ENCODE measurements at regions not wholly inside any gene's neighbourhood (a gene's known extent, or its start where the extent isn't known, plus 50 kb on each side); places are given as distances from the start of the nearest gene placed in this dataset.

DNA sequence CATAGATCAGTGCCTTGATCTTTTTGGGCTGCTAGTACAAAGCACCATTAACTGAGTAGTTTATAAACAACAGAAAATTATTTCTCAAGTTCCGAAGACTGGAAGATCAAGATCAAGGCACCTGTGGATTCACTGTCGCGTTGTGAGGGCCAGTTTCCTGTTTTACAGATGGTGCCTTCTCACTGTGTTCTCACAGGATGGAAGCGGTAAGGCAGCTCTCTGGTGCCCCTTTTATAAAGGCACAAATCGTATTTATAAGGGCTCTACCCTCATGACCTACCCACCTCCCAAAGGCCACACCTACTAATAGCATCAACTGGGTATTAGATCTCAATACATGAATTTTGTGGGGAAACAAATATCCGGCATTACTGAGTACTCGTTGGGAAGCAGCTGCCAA lies 729.5 kb upstream of the SLC39A10 start:
- DNase-seq (ENCODE audit: low read depth, low spot score) (no peak), ATAC-seq (no peak), FAIRE-seq (no peak)
- BruUV-seq (replicated peaks) = no TSS peak
- Histone ChIP-seq H3K4me1 (ENCODE audit: control insufficient read depth, insufficient read depth, low read length) (no peaks in the 10 kb centered on the region), H3K27ac (ENCODE audit: control insufficient read depth, insufficient read depth) (no peak overlapping the region), H3K9ac (ENCODE audit: control insufficient read depth, insufficient read depth, low read length) (no peak overlapping the region), H3K9me3 (replicated peaks; ENCODE audit: control insufficient read depth, insufficient read depth, low read length) (no peaks in the 10 kb centered on the region), H3K4me3 (no peak overlapping the region), H2AFZ (ENCODE audit: control insufficient read depth, low read depth, low read length) (no peak overlapping the region), H3K4me2 (ENCODE audit: control insufficient read depth, insufficient read depth) (no peak overlapping the region), H3K36me3 (ENCODE audit: control insufficient read depth in 2 of 2, insufficient read depth in 2 of 2, low read length in 1 of 2) (no peaks in the 10 kb centered on the region), H3K79me2 (ENCODE audit: control insufficient read depth, insufficient read depth, low read length) (no peaks in the 10 kb centered on the region), H4K20me1 (ENCODE audit: control insufficient read depth, insufficient read depth) (no peaks in the 10 kb centered on the region), H3K27me3 (replicated peaks in 1 of 2; ENCODE audit: control insufficient read depth in 2 of 2, insufficient read depth in 2 of 2, low read length in 1 of 2) (no peaks in the 10 kb centered on the region)
- in situ Hi-C loops (cut with MboI) (no loop called here), intact Hi-C loops (cut with micrococcal nuclease; ENCODE audit: unreplicated experiment) (no loop called here)
- ChIA-PET CTCF (no interaction called here), SMC1A (ENCODE audit: uncharacterized antibody, unreplicated experiment) (no interaction called here), RAD21 (ENCODE audit: unreplicated experiment) (no interaction called here), POLR2A (no interaction called here)
- TF ChIP-seq KDM1A (IDR thresholded peaks at IDR 0.05; ENCODE audit: borderline replicate concordance) = no peak
- WGBS (ENCODE audit: insufficient coverage, insufficient replicate concordance, low lambda C conversion rate, missing lambda C conversion rate) = 25% methylated on average over 7 of the region's 7 CpGs

DNA sequence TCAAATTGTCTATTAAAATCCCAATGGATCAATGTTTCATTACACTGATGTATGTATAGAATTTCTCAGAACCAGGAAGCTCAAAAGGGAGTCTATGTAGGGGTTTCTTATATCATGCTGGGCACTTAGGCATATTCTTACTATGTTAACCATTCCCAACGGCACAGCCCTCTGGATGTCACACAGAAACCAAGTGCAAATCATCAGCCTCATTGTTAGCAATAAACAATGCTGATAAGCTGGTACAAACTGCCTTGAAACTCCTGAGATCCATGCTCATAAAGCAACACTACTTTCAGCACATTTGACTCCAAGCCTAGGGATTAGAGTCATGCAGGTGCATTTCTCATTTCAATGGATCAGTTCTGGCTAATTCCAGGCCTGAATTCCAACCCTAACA lies 730.2 kb upstream of the SLC39A10 start:
- WGBS (ENCODE audit: insufficient coverage, insufficient replicate concordance, low lambda C conversion rate, missing lambda C conversion rate) = 0% methylated on average over 1 of the region's 1 CpG
- SMC1A ChIA-PET (ENCODE audit: uncharacterized antibody, unreplicated experiment) = no interaction called here
- no peaks in the 10 kb centered on the region for H3K27me3 ChIP-seq (replicated peaks in 1 of 2; ENCODE audit: control insufficient read depth in 2 of 2, insufficient read depth in 2 of 2, low read length in 1 of 2)
- no peaks in the 10 kb centered on the region for H4K20me1 ChIP-seq (ENCODE audit: control insufficient read depth, insufficient read depth)
- no peaks in the 10 kb centered on the region for H3K9me3 ChIP-seq (replicated peaks; ENCODE audit: control insufficient read depth, insufficient read depth, low read length)
- no peak for FAIRE-seq
- POLR2A ChIA-PET = no interaction called here
- no peaks in the 10 kb centered on the region for H3K4me1 ChIP-seq (ENCODE audit: control insufficient read depth, insufficient read depth, low read length)
- TF ChIP-seq NFYB (IDR thresholded peaks at IDR 0.05; ENCODE audit: insufficient read depth, low read depth, low read length) (no peak), EZH2 (IDR thresholded peaks at IDR 0.05; ENCODE audit: borderline replicate concordance, control insufficient read depth, low read depth, low read length) (no peak), EP300 (IDR thresholded peaks at IDR 0.05; ENCODE audit: borderline replicate concordance in 1 of 2, control insufficient read depth in 1 of 2, low read depth in 2 of 2, low read length in 2 of 2) (no peak), ETV6 (conservative IDR thresholded peaks at IDR 0.05 in 1 of 2, IDR thresholded peaks at IDR 0.05 in 1 of 2; ENCODE audit: borderline replicate concordance in 1 of 2, low read depth in 1 of 2) (no peak)
- TF ChIP-seq, protein P1, sequence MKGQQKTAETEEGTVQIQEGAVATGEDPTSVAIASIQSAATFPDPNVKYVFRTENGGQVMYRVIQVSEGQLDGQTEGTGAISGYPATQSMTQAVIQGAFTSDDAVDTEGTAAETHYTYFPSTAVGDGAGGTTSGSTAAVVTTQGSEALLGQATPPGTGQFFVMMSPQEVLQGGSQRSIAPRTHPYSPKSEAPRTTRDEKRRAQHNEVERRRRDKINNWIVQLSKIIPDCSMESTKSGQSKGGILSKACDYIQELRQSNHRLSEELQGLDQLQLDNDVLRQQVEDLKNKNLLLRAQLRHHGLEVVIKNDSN (IDR thresholded peaks at IDR 0.05; ENCODE audit: borderline replicate concordance, extremely low read length, insufficient read depth, low read depth, low read length) = no peak
- TF ChIP-seq, protein P2, sequence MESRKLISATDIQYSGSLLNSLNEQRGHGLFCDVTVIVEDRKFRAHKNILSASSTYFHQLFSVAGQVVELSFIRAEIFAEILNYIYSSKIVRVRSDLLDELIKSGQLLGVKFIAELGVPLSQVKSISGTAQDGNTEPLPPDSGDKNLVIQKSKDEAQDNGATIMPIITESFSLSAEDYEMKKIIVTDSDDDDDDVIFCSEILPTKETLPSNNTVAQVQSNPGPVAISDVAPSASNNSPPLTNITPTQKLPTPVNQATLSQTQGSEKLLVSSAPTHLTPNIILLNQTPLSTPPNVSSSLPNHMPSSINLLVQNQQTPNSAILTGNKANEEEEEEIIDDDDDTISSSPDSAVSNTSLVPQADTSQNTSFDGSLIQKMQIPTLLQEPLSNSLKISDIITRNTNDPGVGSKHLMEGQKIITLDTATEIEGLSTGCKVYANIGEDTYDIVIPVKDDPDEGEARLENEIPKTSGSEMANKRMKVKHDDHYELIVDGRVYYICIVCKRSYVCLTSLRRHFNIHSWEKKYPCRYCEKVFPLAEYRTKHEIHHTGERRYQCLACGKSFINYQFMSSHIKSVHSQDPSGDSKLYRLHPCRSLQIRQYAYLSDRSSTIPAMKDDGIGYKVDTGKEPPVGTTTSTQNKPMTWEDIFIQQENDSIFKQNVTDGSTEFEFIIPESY (IDR thresholded peaks at IDR 0.05) = no peak
- no peak for ATAC-seq
- H3K79me2 ChIP-seq (ENCODE audit: control insufficient read depth, insufficient read depth, low read length) = no peaks in the 10 kb centered on the region
- intact Hi-C loops (cut with micrococcal nuclease; ENCODE audit: unreplicated experiment) = no loop called here
- in situ Hi-C loops (cut with MboI) = no loop called here
- H3K36me3 ChIP-seq (ENCODE audit: control insufficient read depth in 2 of 2, insufficient read depth in 2 of 2, low read length in 1 of 2) = no peaks in the 10 kb centered on the region
- RAD21 ChIA-PET (ENCODE audit: unreplicated experiment) = no interaction called here
- H3K27ac ChIP-seq (ENCODE audit: control insufficient read depth, insufficient read depth) = no peak overlapping the region
- H2AFZ ChIP-seq (ENCODE audit: control insufficient read depth, low read depth, low read length) = no peak overlapping the region
- no peak overlapping the region for H3K4me2 ChIP-seq (ENCODE audit: control insufficient read depth, insufficient read depth)
- H3K9ac ChIP-seq (ENCODE audit: control insufficient read depth, insufficient read depth, low read length) = no peak overlapping the region
- BruUV-seq (replicated peaks) = no TSS peak
- no peak overlapping the region for H3K4me3 ChIP-seq
- CTCF ChIA-PET = no interaction called here
- DNase-seq (ENCODE audit: low read depth, low spot score) = no peak

Data from GM12878 (cell line).